ENCODE measurements at regions not wholly inside any gene's neighbourhood (a gene's known extent, or its start where the extent isn't known, plus 50 kb on each side); places are given as distances from the start of the nearest gene placed in this dataset.

GRCh38 chr1:222454186-222454585, 93.7 kb downstream of the HHIPL2 start:
- POLR2A ChIA-PET (ENCODE audit: partially characterized antibody): interaction anchor here (1.1 to 2.3 kb wide), 5 partner anchors 11 to 712 kb away, joined by 3 to 23 read pairs (median 6); partner anchors contain the start of gene DUSP10

GRCh38 chr1:222452031-222452430, 95.9 kb downstream of the HHIPL2 start:
- H3K27ac Mint-ChIP-seq: peak overlapping the region in 3 of 7 donors; percentile 0 to 47 (median 18)
- ChIA-PET POLR2A (ENCODE audit: partially characterized antibody) (no interaction called here), CTCF (ENCODE audit: partially characterized antibody) (interaction anchor here (1.1 to 15.5 kb wide), 3 partner anchors 30 to 669 kb away, joined by 3 to 370 read pairs (median 4); no protein-coding TSS in a partner anchor)
- no peak overlapping the region for H3K4me3 Mint-ChIP-seq
- peaks cover 0 to 9% (median 3%) of the 10 kb centered on the region in 8 donors for H3K9me3 Mint-ChIP-seq
- no peaks in the 10 kb centered on the region for H3K36me3 Mint-ChIP-seq
- peaks cover 13 to 29% (median 19%) of the 10 kb centered on the region in 4 donors for H3K4me1 Mint-ChIP-seq
- H3K27me3 ChIP-seq (ENCODE audit: insufficient read depth, low read length): no peaks in the 10 kb centered on the region
- H3K36me3 ChIP-seq (ENCODE audit: insufficient read depth, low read length): no peaks in the 10 kb centered on the region
- no peak for DNase-seq
- no peaks in the 10 kb centered on the region for H3K9me3 ChIP-seq (ENCODE audit: control insufficient read depth in 1 of 2, low read length in 2 of 2)
- H3K4me3 ChIP-seq (ENCODE audit: low read length in 2 of 2): no peak overlapping the region
- peaks cover 7% of the 10 kb centered on the region for H3K4me1 ChIP-seq (ENCODE audit: insufficient read depth, low read length)
- no peaks in the 10 kb centered on the region for H3K27me3 Mint-ChIP-seq
- H3K27ac ChIP-seq (ENCODE audit: low read depth, low read length): no peak overlapping the region
- intact Hi-C loops (cut with micrococcal nuclease): loop anchor here (10.0 kb wide), 2 partner anchors 237 to 1637 kb away; no protein-coding TSS in a partner anchor

More at GRCh38 chr1:222454186-222454585, 93.7 kb downstream of the HHIPL2 start:
- H3K27me3 Mint-ChIP-seq: no peaks in the 10 kb centered on the region
- H3K27ac ChIP-seq (ENCODE audit: low read depth, low read length): no peak overlapping the region
- no peak overlapping the region for H3K4me3 ChIP-seq (ENCODE audit: low read length in 2 of 2)
- peak overlapping the region in 1 of 7 donors; percentile 58 for H3K27ac Mint-ChIP-seq
- peaks cover 0 to 5% of the 10 kb centered on the region in 2 donors for H3K36me3 Mint-ChIP-seq
- CTCF ChIA-PET (ENCODE audit: partially characterized antibody): interaction anchor here (0.6 to 15.5 kb wide), 42 partner anchors 9 to 1019 kb away, joined by 3 to 370 read pairs (median 5); partner anchors contain the start of gene DUSP10
- peaks cover 9 to 21% (median 18%) of the 10 kb centered on the region in 4 donors for H3K4me1 Mint-ChIP-seq
- no peak for DNase-seq
- H3K4me3 Mint-ChIP-seq: peak overlapping the region in 1 of 8 donors; percentile 69
- peaks cover 0 to 3% of the 10 kb centered on the region in 2 donors for H3K9me3 ChIP-seq (ENCODE audit: control insufficient read depth in 1 of 2, low read length in 2 of 2)
- peaks cover 7% of the 10 kb centered on the region for H3K4me1 ChIP-seq (ENCODE audit: insufficient read depth, low read length)
- no peaks in the 10 kb centered on the region for H3K36me3 ChIP-seq (ENCODE audit: insufficient read depth, low read length)
- peaks cover 0 to 20% (median 13%) of the 10 kb centered on the region in 8 donors for H3K9me3 Mint-ChIP-seq
- intact Hi-C loops (cut with micrococcal nuclease): loop anchor here (2.0 to 10.0 kb wide), 4 partner anchors 239 to 1639 kb away; partner anchors contain the start of gene DUSP10
- no peaks in the 10 kb centered on the region for H3K27me3 ChIP-seq (ENCODE audit: insufficient read depth, low read length)

DNA sequence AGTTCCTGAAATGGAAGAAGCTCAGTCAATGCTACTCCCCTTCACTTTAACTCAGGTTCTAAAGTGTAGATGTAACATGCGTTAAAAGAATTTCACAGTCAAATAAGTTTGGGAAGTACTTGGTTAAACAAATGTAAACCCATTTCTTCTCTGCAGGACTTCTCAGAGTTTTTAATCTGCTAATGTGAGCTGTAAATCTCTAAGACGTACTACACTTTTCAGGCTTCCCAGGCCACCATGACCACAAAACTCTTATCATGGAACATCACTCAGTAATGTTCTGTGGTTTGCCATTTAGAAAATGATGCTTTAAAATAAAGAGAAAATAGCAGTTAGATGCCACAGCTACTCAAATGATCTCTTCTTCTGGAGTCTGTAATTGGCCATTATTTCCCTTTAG, 104.3 kb downstream of the HHIPL2 start:
- no peak overlapping the region for H3K27ac ChIP-seq (ENCODE audit: low read depth, low read length)
- Mint-ChIP-seq H3K4me1 (peaks cover 26 to 55% (median 42%) of the 10 kb centered on the region in 4 donors), H3K4me3 (peak overlapping the region in 2 of 8 donors; percentile 15 to 56), H3K9me3 (peaks cover 0 to 5% (median 2%) of the 10 kb centered on the region in 8 donors), H3K27me3 (peaks cover 0 to 1% of the 10 kb centered on the region in 2 donors), H3K36me3 (no peaks in the 10 kb centered on the region), H3K27ac (no peak overlapping the region)
- H3K27me3 ChIP-seq (ENCODE audit: insufficient read depth, low read length): no peaks in the 10 kb centered on the region
- H3K36me3 ChIP-seq (ENCODE audit: insufficient read depth, low read length): no peaks in the 10 kb centered on the region
- ChIA-PET CTCF (ENCODE audit: partially characterized antibody) (interaction anchor here (1.1 to 15.5 kb wide), 4 partner anchors 9 to 345 kb away, joined by 3 to 370 read pairs (median 32); no protein-coding TSS in a partner anchor), POLR2A (ENCODE audit: partially characterized antibody) (no interaction called here)
- intact Hi-C loops (cut with micrococcal nuclease): no loop called here
- H3K4me1 ChIP-seq (ENCODE audit: insufficient read depth, low read length): peaks cover 17% of the 10 kb centered on the region
- no peaks in the 10 kb centered on the region for H3K9me3 ChIP-seq (ENCODE audit: control insufficient read depth in 1 of 2, low read length in 2 of 2)
- H3K4me3 ChIP-seq (ENCODE audit: low read length in 2 of 2): no peak overlapping the region
- DNase-seq: no peak

GRCh38 chr1:222441066-222441465, 106.8 kb downstream of the HHIPL2 start:
- intact Hi-C loops (cut with micrococcal nuclease): no loop called here

GRCh38 chr1:222424826-222425225, 123.1 kb downstream of the HHIPL2 start:
- H3K27ac ChIP-seq (ENCODE audit: low read depth, low read length): no peak overlapping the region
- no peak for DNase-seq
- no peaks in the 10 kb centered on the region for H3K36me3 ChIP-seq (ENCODE audit: insufficient read depth, low read length)
- CTCF ChIA-PET (ENCODE audit: partially characterized antibody): interaction anchor here (0.6 to 1.4 kb wide), 3 partner anchors 25 to 329 kb away, joined by 3 read pairs; no protein-coding TSS in a partner anchor
- intact Hi-C loops (cut with micrococcal nuclease): no loop called here
- POLR2A ChIA-PET (ENCODE audit: partially characterized antibody): no interaction called here
- H3K27me3 Mint-ChIP-seq: peaks cover 0 to 1% of the 10 kb centered on the region in 2 donors
- peaks cover 26% of the 10 kb centered on the region for H3K4me1 ChIP-seq (ENCODE audit: insufficient read depth, low read length)
- H3K4me3 Mint-ChIP-seq: no peak overlapping the region
- peaks cover 0 to 44% (median 32%) of the 10 kb centered on the region in 8 donors for H3K9me3 Mint-ChIP-seq
- no peaks in the 10 kb centered on the region for H3K9me3 ChIP-seq (ENCODE audit: control insufficient read depth in 1 of 2, low read length in 2 of 2)
- H3K4me1 Mint-ChIP-seq: peaks cover 37 to 45% (median 42%) of the 10 kb centered on the region in 4 donors
- peaks cover 15 to 28% of the 10 kb centered on the region in 2 donors for H3K36me3 Mint-ChIP-seq
- no peak overlapping the region for H3K4me3 ChIP-seq (ENCODE audit: low read length in 2 of 2)
- H3K27me3 ChIP-seq (ENCODE audit: insufficient read depth, low read length): no peaks in the 10 kb centered on the region
- peak overlapping the region in 2 of 7 donors; percentile 46 to 61 for H3K27ac Mint-ChIP-seq

More at GRCh38 chr1:222441066-222441465, 106.8 kb downstream of the HHIPL2 start:
- ChIA-PET CTCF (ENCODE audit: partially characterized antibody) (interaction anchor here (1.1 to 2.2 kb wide), 3 partner anchors 10 to 683 kb away, joined by 4 to 12 read pairs (median 4); no protein-coding TSS in a partner anchor), POLR2A (ENCODE audit: partially characterized antibody) (no interaction called here)
- Histone ChIP-seq H3K4me1 (ENCODE audit: insufficient read depth, low read length) (peaks cover 17% of the 10 kb centered on the region), H3K27ac (ENCODE audit: low read depth, low read length) (no peak overlapping the region), H3K4me3 (ENCODE audit: low read length in 2 of 2) (no peak overlapping the region), H3K9me3 (ENCODE audit: control insufficient read depth in 1 of 2, low read length in 2 of 2) (no peaks in the 10 kb centered on the region), H3K27me3 (ENCODE audit: insufficient read depth, low read length) (no peaks in the 10 kb centered on the region), H3K36me3 (ENCODE audit: insufficient read depth, low read length) (no peaks in the 10 kb centered on the region)
- Mint-ChIP-seq H3K4me1 (peaks cover 20 to 38% (median 32%) of the 10 kb centered on the region in 4 donors), H3K27ac (no peak overlapping the region), H3K36me3 (no peaks in the 10 kb centered on the region), H3K4me3 (no peak overlapping the region), H3K27me3 (peaks cover 0 to 1% of the 10 kb centered on the region in 2 donors), H3K9me3 (peaks cover 0 to 4% (median under 1%) of the 10 kb centered on the region in 8 donors)
- DNase-seq: no peak

- Histone ChIP-seq H3K4me1 (ENCODE audit: insufficient read depth, low read length) (peaks cover 61% of the 10 kb centered on the region), H3K36me3 (ENCODE audit: insufficient read depth, low read length) (no peaks in the 10 kb centered on the region), H3K27ac (ENCODE audit: low read depth, low read length) (peak overlapping the region; percentile 19), H3K9me3 (ENCODE audit: control insufficient read depth in 1 of 2, low read length in 2 of 2) (no peaks in the 10 kb centered on the region), H3K4me3 (ENCODE audit: low read length in 2 of 2) (no peak overlapping the region), H3K27me3 (ENCODE audit: insufficient read depth, low read length) (no peaks in the 10 kb centered on the region)
- peaks cover 0 to 54% (median 34%) of the 10 kb centered on the region in 8 donors for H3K9me3 Mint-ChIP-seq
- H3K4me3 Mint-ChIP-seq: peak overlapping the region in 7 of 8 donors; percentile 14 to 85 (median 63)
- peak overlapping the region; percentile 74 to 97 (median 93) for H3K27ac Mint-ChIP-seq
- ChIA-PET CTCF (ENCODE audit: partially characterized antibody) (interaction anchor here (0.8 to 3.5 kb wide), 5 partner anchors 26 to 292 kb away, joined by 3 to 29 read pairs (median 4); partner anchors contain the start of gene BROX), POLR2A (ENCODE audit: partially characterized antibody) (interaction anchor here (1.3 to 3.9 kb wide), 3 partner anchors 9 to 681 kb away, joined by 3 to 23 read pairs (median 4); no protein-coding TSS in a partner anchor)
- peaks cover 26 to 40% of the 10 kb centered on the region in 2 donors for H3K36me3 Mint-ChIP-seq
- intact Hi-C loops (cut with micrococcal nuclease): no loop called here
- peaks cover 58 to 77% (median 68%) of the 10 kb centered on the region in 4 donors for H3K4me1 Mint-ChIP-seq
- no peak for DNase-seq
- no peaks in the 10 kb centered on the region for H3K27me3 Mint-ChIP-seq
Measured at GRCh38 chr1:222421380-222421779, 126.5 kb downstream of the HHIPL2 start.

DNA sequence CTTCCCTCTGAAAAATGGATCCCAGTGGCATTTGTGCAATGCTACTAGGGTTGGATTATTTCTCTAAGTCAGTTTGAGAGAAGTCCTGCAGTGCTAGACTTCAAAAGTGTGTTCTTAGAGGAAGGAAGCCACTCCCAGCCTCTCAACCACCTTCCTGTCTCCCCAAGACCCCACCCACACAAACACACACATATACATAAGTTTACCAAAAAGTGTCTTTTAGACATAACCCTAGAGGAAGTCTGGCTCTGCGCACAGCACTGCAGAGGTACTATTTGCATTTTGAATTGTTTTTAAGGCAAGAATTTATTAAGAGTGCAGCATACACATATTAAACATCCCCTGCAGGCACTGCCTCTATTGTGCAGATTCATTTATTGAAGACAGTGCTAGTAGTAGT, 127.3 kb downstream of the HHIPL2 start:
- CTCF ChIA-PET (ENCODE audit: partially characterized antibody): interaction anchor here (0.6 to 3.5 kb wide), 3 partner anchors 11 to 44 kb away, joined by 3 to 29 read pairs (median 4); no protein-coding TSS in a partner anchor
- peaks cover 0 to 47% (median 27%) of the 10 kb centered on the region in 8 donors for H3K9me3 Mint-ChIP-seq

More for the DNA sequence above, 127.3 kb downstream of the HHIPL2 start:
- H3K27me3 ChIP-seq (ENCODE audit: insufficient read depth, low read length): no peaks in the 10 kb centered on the region
- POLR2A ChIA-PET (ENCODE audit: partially characterized antibody): interaction anchor here (1.3 to 3.9 kb wide), 4 partner anchors 10 to 293 kb away, joined by 3 to 23 read pairs (median 4); no protein-coding TSS in a partner anchor
- Mint-ChIP-seq H3K27me3 (no peaks in the 10 kb centered on the region), H3K36me3 (peaks cover 28 to 40% of the 10 kb centered on the region in 2 donors), H3K4me3 (peak overlapping the region; percentile 27 to 85 (median 73)), H3K27ac (peak overlapping the region; percentile 74 to 97 (median 94)), H3K4me1 (peaks cover 62 to 85% (median 73%) of the 10 kb centered on the region in 4 donors)
- peak; percentile 51 to 74 (median 70) for DNase-seq
- peak overlapping the region in 1 of 2 donors; percentile 22 for H3K4me3 ChIP-seq (ENCODE audit: low read length in 2 of 2)
- no peaks in the 10 kb centered on the region for H3K9me3 ChIP-seq (ENCODE audit: control insufficient read depth in 1 of 2, low read length in 2 of 2)
- peak overlapping the region; percentile 19 for H3K27ac ChIP-seq (ENCODE audit: low read depth, low read length)
- intact Hi-C loops (cut with micrococcal nuclease): loop anchor here (1.0 kb wide), 1 partner anchor 35 kb away; no protein-coding TSS in a partner anchor
- no peaks in the 10 kb centered on the region for H3K36me3 ChIP-seq (ENCODE audit: insufficient read depth, low read length)
- peaks cover 68% of the 10 kb centered on the region for H3K4me1 ChIP-seq (ENCODE audit: insufficient read depth, low read length)
